Thymus (tissue), 11 donors: ENCODE measurements at regions not wholly inside any gene's neighbourhood (a gene's known extent, or its start where the extent isn't known, plus 50 kb on each side); places are given as distances from the start of the nearest gene placed in this dataset.
A peak's percentile ranks its signal among the peaks of the same experiment; 100 is the strongest.

ENCODE experiments used
- DNase-seq, 9 donors: peaks; one replicate each; pipeline ENCODE4 v3.0.0-alpha.2; 2013; ENCODE audit warnings: low spot score in 9 of 9, low read depth in 6 of 9, missing footprints in 1 of 9
- H3K27ac ChIP-seq, 2 donors: one replicate each; pipeline ENCODE4 v1.5.1; 2013; ENCODE audit warnings: control low read depth in 1 of 2, low read depth in 1 of 2, low read length in 1 of 2, mild to moderate bottlenecking in 1 of 2, moderate library complexity in 1 of 2
- H3K27me3 ChIP-seq, 2 donors: one replicate each; pipeline ENCODE4 v1.5.1; 2013; ENCODE audit warnings: low read length in 1 of 2; ENCODE audit not compliant: control insufficient read depth in 2 of 2, insufficient read depth in 1 of 2
- H3K36me3 ChIP-seq, 2 donors: one replicate each; pipeline ENCODE4 v1.5.1; 2013; ENCODE audit warnings: low read length in 1 of 2, mild to moderate bottlenecking in 1 of 2, moderate library complexity in 1 of 2; ENCODE audit not compliant: control insufficient read depth in 2 of 2, insufficient read depth in 2 of 2
- H3K4me1 ChIP-seq, 2 donors: one replicate each; pipeline ENCODE4 v1.5.1; 2013; ENCODE audit warnings: low read length in 2 of 2; ENCODE audit not compliant: control insufficient read depth in 2 of 2, insufficient read depth in 2 of 2
- H3K4me3 ChIP-seq, 2 donors: one replicate each; pipeline ENCODE4 v1.5.1; 2013; ENCODE audit warnings: low read length in 2 of 2, control low read depth in 1 of 2, mild to moderate bottlenecking in 1 of 2
- H3K9me3 ChIP-seq, 2 donors: one replicate each; pipeline ENCODE4 v1.5.1; 2013; ENCODE audit warnings: low read length in 1 of 2, mild to moderate bottlenecking in 1 of 2; ENCODE audit not compliant: control insufficient read depth in 2 of 2, insufficient read depth in 1 of 2
- WGBS: extraction: QIAGEN DNeasy Blood & Tissue Kit; methylation state at CpG from one replicate; pipeline ENCODE4 v1.1.7; 2013; 5-methylcytosine and 5-hydroxymethylcytosine counted together
- donor health status: healthy.

- no peaks in the 10 kb centered on the region for H3K9me3 ChIP-seq
- no peak overlapping the region for H3K4me3 ChIP-seq
- H3K4me1 ChIP-seq: no peaks in the 10 kb centered on the region
- no peaks in the 10 kb centered on the region for H3K36me3 ChIP-seq
- no peaks in the 10 kb centered on the region for H3K27me3 ChIP-seq
- 99% methylated on average over 1 of the region's 1 CpG for WGBS
- DNase-seq: no peak
- H3K27ac ChIP-seq: no peak overlapping the region
Measured at GRCh38 chr2:196399096-196399495, 227.7 kb upstream of the STK17B start.

DNA sequence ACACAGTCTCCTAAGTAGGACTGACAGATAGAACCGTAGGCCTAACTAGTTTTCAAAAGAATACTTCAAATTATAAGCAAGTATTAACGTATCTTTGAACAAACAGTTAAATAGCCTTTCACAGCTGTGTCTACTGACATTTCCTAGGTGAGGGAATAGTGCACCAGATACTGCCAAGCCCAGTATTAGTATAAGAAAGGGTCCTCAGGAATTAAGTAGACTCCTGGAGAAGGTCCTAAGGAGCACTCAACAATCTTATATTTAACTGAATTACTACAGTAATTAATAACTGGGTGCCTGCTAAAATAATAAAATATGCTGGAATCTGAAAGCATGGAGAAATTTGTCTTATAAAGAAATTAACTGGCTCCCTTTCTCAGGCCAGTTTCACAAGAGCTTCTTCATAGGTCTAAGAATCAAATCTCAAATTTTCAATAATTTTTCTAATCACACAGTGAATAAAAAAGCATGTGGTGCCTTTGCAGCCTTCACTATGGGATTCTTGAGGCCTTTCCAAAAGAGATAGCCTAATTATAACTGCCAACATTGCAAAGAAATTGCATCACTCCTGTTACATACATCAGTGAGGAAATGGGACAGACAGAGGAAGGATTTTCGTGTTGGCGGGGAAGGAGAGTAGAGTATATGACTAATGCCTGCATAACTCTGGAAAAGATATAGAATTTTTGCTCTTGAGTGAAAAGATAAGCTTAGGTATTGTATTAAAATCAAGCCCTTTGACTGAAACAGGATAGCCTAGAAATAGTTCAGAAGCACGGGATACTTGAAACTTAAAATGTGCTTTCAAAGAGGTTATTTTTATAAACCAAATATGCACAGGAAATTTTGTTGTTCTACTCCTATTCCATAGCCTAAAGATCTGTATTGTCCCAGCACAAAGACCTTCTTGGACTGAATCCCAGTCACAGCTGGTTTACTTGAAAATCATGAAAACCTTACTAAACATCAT lies 228.6 kb upstream of the STK17B start:
- 92% methylated on average over 5 of the region's 5 CpGs for WGBS
- H3K36me3 ChIP-seq: no peaks in the 10 kb centered on the region
- H3K27ac ChIP-seq: no peak overlapping the region
- H3K4me1 ChIP-seq: no peaks in the 10 kb centered on the region
- H3K4me3 ChIP-seq: no peak overlapping the region
- DNase-seq: no peak
- H3K9me3 ChIP-seq: no peaks in the 10 kb centered on the region
- H3K27me3 ChIP-seq: no peaks in the 10 kb centered on the region

DNA sequence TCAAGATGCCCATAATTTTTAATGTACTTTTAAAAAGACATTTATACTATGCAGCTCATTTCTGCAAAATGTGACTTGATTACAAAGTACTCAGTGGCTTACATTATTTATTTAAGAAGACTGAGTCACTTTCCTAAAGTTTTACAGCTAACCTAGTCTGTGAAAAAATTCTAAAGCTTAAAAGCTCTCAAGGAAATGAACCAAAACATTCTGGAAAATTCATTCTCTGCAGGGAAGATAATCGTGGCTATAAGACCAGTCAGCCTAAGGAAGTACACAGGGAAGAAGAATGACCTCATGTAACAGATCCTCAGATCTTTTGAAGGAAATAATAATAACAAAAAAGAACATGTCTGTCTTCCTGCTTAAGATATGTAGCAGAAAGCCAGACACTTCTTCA lies 232.1 kb upstream of the STK17B start:
- Histone ChIP-seq H3K4me3 (no peak overlapping the region), H3K9me3 (no peaks in the 10 kb centered on the region), H3K27ac (no peak overlapping the region), H3K36me3 (no peaks in the 10 kb centered on the region), H3K27me3 (no peaks in the 10 kb centered on the region), H3K4me1 (no peaks in the 10 kb centered on the region)
- DNase-seq: no peak
- WGBS: 85% methylated on average over 1 of the region's 1 CpG

DNA sequence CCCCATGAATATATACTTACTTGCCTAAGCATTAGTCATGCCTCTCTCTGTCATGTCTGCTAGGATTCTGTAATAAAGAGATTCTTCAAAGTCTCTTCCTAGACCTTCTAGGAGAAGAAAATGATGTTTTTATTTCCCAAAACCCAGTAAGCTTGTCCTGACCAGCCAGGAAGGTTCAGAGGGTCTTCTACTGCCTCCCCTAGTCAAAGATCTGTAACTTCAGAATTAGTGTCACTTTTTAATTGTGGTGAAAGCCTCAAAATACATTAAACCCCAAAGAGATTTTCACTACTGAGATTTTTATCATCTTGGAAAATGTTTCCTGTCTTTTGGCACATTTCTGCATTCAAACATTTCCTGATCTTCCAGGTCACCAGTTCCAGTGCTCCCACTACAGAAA lies 232.9 kb upstream of the STK17B start:
- Histone ChIP-seq H3K4me3 (no peak overlapping the region), H3K27me3 (no peaks in the 10 kb centered on the region), H3K4me1 (no peaks in the 10 kb centered on the region), H3K36me3 (no peaks in the 10 kb centered on the region), H3K27ac (no peak overlapping the region), H3K9me3 (no peaks in the 10 kb centered on the region)
- no peak for DNase-seq

GRCh38 chr2:196407675-196408264 lies 231.7 kb upstream of the CCDC150 start:
- no peak for DNase-seq
- Histone ChIP-seq H3K27me3 (no peaks in the 10 kb centered on the region), H3K9me3 (no peaks in the 10 kb centered on the region), H3K4me3 (no peak overlapping the region), H3K36me3 (no peaks in the 10 kb centered on the region), H3K27ac (no peak overlapping the region), H3K4me1 (no peaks in the 10 kb centered on the region)
- WGBS: 92% methylated on average over 1 of the region's 1 CpG

DNA sequence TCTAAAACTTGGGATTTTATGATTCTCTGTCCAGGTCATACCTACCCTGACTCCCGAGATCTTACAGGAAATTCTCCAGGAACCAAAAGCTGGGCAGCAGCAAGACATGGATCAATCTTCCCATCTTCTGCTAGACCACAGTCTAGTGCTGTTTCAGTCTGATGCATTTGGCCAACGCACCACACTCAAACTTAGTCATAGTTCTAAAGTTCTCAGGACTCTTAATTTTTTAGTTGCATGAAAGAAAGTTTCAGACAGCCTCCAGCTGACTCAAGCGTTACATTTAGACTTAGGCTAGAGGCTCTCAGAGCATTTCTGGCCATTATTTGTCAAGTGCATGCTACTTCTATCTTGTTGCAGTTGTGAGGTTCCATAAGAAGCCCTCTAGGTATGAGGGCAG lies 230.1 kb upstream of the CCDC150 start:
- peaks cover 0 to 10% of the 10 kb centered on the region in 2 donors for H3K4me1 ChIP-seq
- 97% methylated on average over 3 of the region's 3 CpGs for WGBS

DNA sequence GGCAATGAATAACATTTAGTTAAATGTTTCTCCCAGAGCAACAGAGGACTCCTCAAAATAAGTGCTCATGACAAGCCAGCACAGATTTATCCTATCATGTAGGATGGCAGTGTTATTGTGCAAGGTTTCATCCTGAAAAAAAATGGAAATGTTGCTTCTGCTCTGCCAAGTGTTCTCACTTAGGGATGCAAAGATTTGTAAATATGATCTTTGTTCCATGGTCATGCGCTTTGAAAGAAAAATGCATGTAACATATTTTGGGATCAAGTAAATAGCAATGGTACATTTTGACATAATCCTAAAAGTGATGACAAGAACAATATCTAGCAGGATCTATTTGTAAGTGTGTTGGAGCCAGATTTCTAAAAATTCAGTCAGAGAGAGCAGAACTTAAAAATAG lies 229.5 kb upstream of the CCDC150 start:
- Histone ChIP-seq H3K4me3 (no peak overlapping the region), H3K36me3 (no peaks in the 10 kb centered on the region), H3K4me1 (peaks cover 0 to 16% of the 10 kb centered on the region in 2 donors), H3K9me3 (peaks cover 0 to 4% of the 10 kb centered on the region in 2 donors), H3K27ac (no peak overlapping the region), H3K27me3 (no peaks in the 10 kb centered on the region)
- WGBS: 99% methylated on average over 1 of the region's 1 CpG
- DNase-seq: no peak

More for the DNA sequence above, 230.1 kb upstream of the CCDC150 start:
- no peak overlapping the region for H3K4me3 ChIP-seq
- H3K27ac ChIP-seq: no peak overlapping the region
- H3K36me3 ChIP-seq: no peaks in the 10 kb centered on the region
- no peaks in the 10 kb centered on the region for H3K9me3 ChIP-seq
- H3K27me3 ChIP-seq: no peaks in the 10 kb centered on the region
- no peak for DNase-seq

GRCh38 chr2:196413821-196414274 lies 225.7 kb upstream of the CCDC150 start:
- peak in 2 of 9 donors; percentile 3 to 33 for DNase-seq
- Histone ChIP-seq H3K9me3 (peaks cover 0 to 4% of the 10 kb centered on the region in 2 donors), H3K27me3 (no peaks in the 10 kb centered on the region), H3K36me3 (no peaks in the 10 kb centered on the region), H3K4me3 (no peak overlapping the region), H3K4me1 (peaks cover 0 to 16% of the 10 kb centered on the region in 2 donors), H3K27ac (no peak overlapping the region)
- 63% methylated on average over 6 of the region's 6 CpGs for WGBS

DNA sequence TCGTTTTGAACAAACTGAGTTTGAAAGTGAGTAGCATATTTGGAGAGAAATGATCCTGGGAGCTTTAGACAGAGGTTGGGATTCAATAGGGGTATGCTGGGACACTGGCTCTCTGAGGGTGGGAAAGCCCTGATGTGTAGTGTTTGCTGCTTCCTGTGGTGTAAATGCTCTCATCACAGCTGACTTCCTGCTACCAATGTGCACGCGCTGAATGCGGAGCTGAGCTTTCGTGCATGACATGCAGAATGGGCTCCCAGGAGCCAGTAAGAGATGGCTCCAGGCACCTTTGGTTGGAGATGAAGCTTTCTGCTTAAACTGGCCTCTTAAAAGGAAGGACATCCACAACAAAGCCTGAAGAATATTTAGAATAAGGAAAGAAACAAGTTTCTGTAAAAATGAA lies 224.1 kb upstream of the CCDC150 start:
- H3K27ac ChIP-seq: no peak overlapping the region
- no peaks in the 10 kb centered on the region for H3K36me3 ChIP-seq
- H3K4me3 ChIP-seq: no peak overlapping the region
- WGBS: 64% methylated on average over 5 of the region's 5 CpGs
- H3K4me1 ChIP-seq: peaks cover 0 to 16% of the 10 kb centered on the region in 2 donors
- no peaks in the 10 kb centered on the region for H3K27me3 ChIP-seq
- peaks cover 0 to 4% of the 10 kb centered on the region in 2 donors for H3K9me3 ChIP-seq
- no peak for DNase-seq
